ENCODE measurements at regions not wholly inside any gene's neighbourhood (a gene's known extent, or its start where the extent isn't known, plus 50 kb on each side); places are given as distances from the start of the nearest gene placed in this dataset.

DNA sequence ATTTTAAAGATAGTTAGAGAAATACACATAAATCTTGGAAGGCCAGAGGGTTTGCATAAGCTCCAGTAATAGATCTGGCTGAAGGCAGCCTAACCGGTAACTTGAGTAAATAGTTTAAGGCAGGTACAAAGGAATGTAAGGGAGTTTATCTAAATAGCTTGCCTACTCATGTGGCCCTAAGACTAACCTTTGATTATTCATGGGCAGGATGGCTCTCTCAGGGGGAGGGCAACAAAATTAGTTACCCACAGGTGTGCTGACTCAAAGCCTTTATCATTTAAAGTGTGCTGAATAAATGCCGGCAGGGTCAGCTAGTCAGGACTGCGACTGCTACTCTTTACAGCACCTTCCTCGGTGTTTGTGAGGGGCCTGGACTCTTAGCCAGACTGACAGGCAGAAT lies 761.3 kb upstream of the KIF2B start:
- no peaks in the 10 kb centered on the region for H3K4me1 Mint-ChIP-seq (ENCODE audit: low read depth)
- ATAC-seq (ENCODE audit: poor library complexity): no peak
- H3K36me3 Mint-ChIP-seq (ENCODE audit: low read depth): no peaks in the 10 kb centered on the region
- H3K4me3 Mint-ChIP-seq: no peak overlapping the region
- peaks cover 13% of the 10 kb centered on the region for H3K9me3 Mint-ChIP-seq
- Histone ChIP-seq H3K27ac (ENCODE audit: low read depth in 1 of 2, low read length in 2 of 2) (no peak overlapping the region), H3K9me3 (ENCODE audit: control insufficient read depth in 1 of 2, insufficient read depth in 1 of 2, low read length in 2 of 2) (peaks cover 6 to 7% of the 10 kb centered on the region in 2 experiments), H3K27me3 (ENCODE audit: control insufficient read depth in 1 of 2, insufficient read depth in 2 of 2, low read length in 2 of 2) (no peaks in the 10 kb centered on the region), H3K4me3 (ENCODE audit: low read length) (no peak overlapping the region), H3K4me1 (ENCODE audit: insufficient read depth, low read length) (no peaks in the 10 kb centered on the region), H3K36me3 (ENCODE audit: insufficient read depth, low read length) (no peaks in the 10 kb centered on the region)
- POLR2A ChIA-PET: no interaction called here
- DNase-seq: no peak
- no peaks in the 10 kb centered on the region for H3K27me3 Mint-ChIP-seq
- H3K27ac Mint-ChIP-seq: no peak overlapping the region
- TF ChIP-seq, protein P1, sequence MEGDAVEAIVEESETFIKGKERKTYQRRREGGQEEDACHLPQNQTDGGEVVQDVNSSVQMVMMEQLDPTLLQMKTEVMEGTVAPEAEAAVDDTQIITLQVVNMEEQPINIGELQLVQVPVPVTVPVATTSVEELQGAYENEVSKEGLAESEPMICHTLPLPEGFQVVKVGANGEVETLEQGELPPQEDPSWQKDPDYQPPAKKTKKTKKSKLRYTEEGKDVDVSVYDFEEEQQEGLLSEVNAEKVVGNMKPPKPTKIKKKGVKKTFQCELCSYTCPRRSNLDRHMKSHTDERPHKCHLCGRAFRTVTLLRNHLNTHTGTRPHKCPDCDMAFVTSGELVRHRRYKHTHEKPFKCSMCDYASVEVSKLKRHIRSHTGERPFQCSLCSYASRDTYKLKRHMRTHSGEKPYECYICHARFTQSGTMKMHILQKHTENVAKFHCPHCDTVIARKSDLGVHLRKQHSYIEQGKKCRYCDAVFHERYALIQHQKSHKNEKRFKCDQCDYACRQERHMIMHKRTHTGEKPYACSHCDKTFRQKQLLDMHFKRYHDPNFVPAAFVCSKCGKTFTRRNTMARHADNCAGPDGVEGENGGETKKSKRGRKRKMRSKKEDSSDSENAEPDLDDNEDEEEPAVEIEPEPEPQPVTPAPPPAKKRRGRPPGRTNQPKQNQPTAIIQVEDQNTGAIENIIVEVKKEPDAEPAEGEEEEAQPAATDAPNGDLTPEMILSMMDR (IDR thresholded peaks at IDR 0.05): no peak
- intact Hi-C loops (cut with DNase I, micrococcal nuclease): no loop called here
- CTCF ChIA-PET: no interaction called here

DNA sequence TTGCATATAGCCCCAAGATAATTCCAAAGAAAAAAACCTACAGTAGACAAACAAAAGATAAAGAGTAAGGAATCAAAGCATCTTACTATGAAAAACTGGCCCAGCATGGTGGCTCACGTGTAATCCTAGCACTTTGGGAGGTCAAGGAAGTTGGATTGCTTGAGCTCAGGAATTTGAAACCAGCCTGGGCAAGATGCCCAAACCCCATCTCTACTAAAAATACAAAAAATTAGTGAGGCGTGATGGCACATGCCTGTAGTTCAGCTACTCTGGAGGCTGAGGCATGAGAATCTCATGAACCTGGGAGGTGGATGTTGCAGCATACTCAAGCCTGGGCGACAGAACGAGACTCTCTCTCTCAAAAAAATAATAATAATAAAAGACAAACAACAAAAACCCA lies 764.7 kb upstream of the KIF2B start:
- ChIA-PET CTCF (no interaction called here), POLR2A (no interaction called here)
- intact Hi-C loops (cut with DNase I, micrococcal nuclease): no loop called here
- ATAC-seq (ENCODE audit: poor library complexity) (no peak), DNase-seq (no peak)
- Histone ChIP-seq H3K4me1 (ENCODE audit: insufficient read depth, low read length) (no peaks in the 10 kb centered on the region), H3K27ac (ENCODE audit: low read depth in 1 of 2, low read length in 2 of 2) (no peak overlapping the region), H3K27me3 (ENCODE audit: control insufficient read depth in 1 of 2, insufficient read depth in 2 of 2, low read length in 2 of 2) (no peaks in the 10 kb centered on the region), H3K4me3 (ENCODE audit: low read length) (no peak overlapping the region), H3K9me3 (ENCODE audit: control insufficient read depth in 1 of 2, insufficient read depth in 1 of 2, low read length in 2 of 2) (peaks cover 6 to 8% of the 10 kb centered on the region in 2 experiments), H3K36me3 (ENCODE audit: insufficient read depth, low read length) (no peaks in the 10 kb centered on the region)
- Mint-ChIP-seq H3K36me3 (ENCODE audit: low read depth) (no peaks in the 10 kb centered on the region), H3K27me3 (no peaks in the 10 kb centered on the region), H3K4me3 (no peak overlapping the region), H3K4me1 (ENCODE audit: low read depth) (no peaks in the 10 kb centered on the region), H3K27ac (no peak overlapping the region), H3K9me3 (peaks cover 16% of the 10 kb centered on the region)
- TF ChIP-seq, protein P1 (IDR thresholded peaks at IDR 0.05): no peak

DNA sequence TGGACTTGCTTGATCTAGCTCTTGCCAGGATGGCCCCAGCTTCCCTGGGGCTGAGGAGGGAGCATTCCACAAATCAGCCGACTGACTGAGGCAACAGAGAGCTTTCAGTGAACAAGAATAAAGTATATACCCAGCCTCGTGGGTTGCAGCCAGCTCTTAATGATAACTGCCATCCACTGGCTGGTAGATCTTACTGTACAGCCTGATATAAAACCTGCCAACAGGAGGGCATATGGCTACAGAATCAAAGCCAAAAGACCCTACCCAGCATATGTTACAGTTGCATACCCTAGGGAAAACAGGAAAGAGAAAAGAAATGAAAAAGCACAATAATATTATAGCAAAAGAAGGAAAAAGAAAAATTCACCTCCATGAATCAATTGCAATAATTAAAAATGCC lies 775.9 kb upstream of the KIF2B start:
- DNase-seq (no peak), ATAC-seq (ENCODE audit: poor library complexity) (no peak)
- Histone ChIP-seq H3K4me1 (ENCODE audit: insufficient read depth, low read length) (no peaks in the 10 kb centered on the region), H3K9me3 (ENCODE audit: control insufficient read depth in 1 of 2, insufficient read depth in 1 of 2, low read length in 2 of 2) (peaks cover 12 to 16% of the 10 kb centered on the region in 2 experiments), H3K27me3 (ENCODE audit: control insufficient read depth in 1 of 2, insufficient read depth in 2 of 2, low read length in 2 of 2) (no peaks in the 10 kb centered on the region), H3K4me3 (ENCODE audit: low read length) (no peak overlapping the region), H3K36me3 (ENCODE audit: insufficient read depth, low read length) (no peaks in the 10 kb centered on the region), H3K27ac (ENCODE audit: low read depth in 1 of 2, low read length in 2 of 2) (no peak overlapping the region)
- Mint-ChIP-seq H3K27ac (no peak overlapping the region), H3K4me3 (no peak overlapping the region), H3K27me3 (no peaks in the 10 kb centered on the region), H3K36me3 (ENCODE audit: low read depth) (no peaks in the 10 kb centered on the region), H3K9me3 (peaks cover 15% of the 10 kb centered on the region), H3K4me1 (ENCODE audit: low read depth) (no peaks in the 10 kb centered on the region)
- intact Hi-C loops (cut with DNase I, micrococcal nuclease): loop anchor here in 1 of 2 experiments (10.0 kb wide), 1 partner anchor 1538 kb away; no protein-coding TSS in a partner anchor
- TF ChIP-seq, protein P1 (IDR thresholded peaks at IDR 0.05): no peak
- POLR2A ChIA-PET: no interaction called here
- CTCF ChIA-PET: no interaction called here
